A673 (cell line): ENCODE measurements at regions not wholly inside any gene's neighbourhood (a gene's known extent, or its start where the extent isn't known, plus 50 kb on each side); places are given as distances from the start of the nearest gene placed in this dataset.

Source experiments
- BruUV-seq: library from RNA; stranded (reverse); fragments of 400-500 nt; replicated peaks from 2 replicates; lab custom pipeline; 2021; lab: Mats Ljungman, UMichigan
- CTCF ChIA-PET: fragments of 300-600 bp; sonication (Branson Sonifier 250); formaldehyde crosslinking; loops from one replicate; lab custom pipeline; 2022; ENCODE audit warnings: antibody characterized with exemption; lab: Charles Lee
- POLR2A ChIA-PET: fragments of 300-600 bp; sonication (Branson Sonifier 250); formaldehyde crosslinking; loops from one replicate; lab custom pipeline; 2022; ENCODE audit warnings: antibody characterized with exemption; ENCODE audit not compliant: low non-redundant PET; lab: Charles Lee
- DNase-seq: peaks from one replicate; pipeline ENCODE4 v3.0.0-alpha.2; 2015; ENCODE audit warnings: low spot score
- H3K27ac ChIP-seq: fragments of 200-600 bp; sonication (generic); 2 replicates; pipeline ENCODE4 v1.5.1; 2016; ENCODE audit warnings: mixed run types, low read depth, mild to moderate bottlenecking, mixed read lengths, antibody characterized with exemption, low read length; ENCODE audit not compliant: poor library complexity, severe bottlenecking
- H3K27me3 ChIP-seq: fragments of 200-600 bp; sonication (generic); replicated peaks from 2 replicates; pipeline ENCODE4 v1.6.1; 2017; ENCODE audit warnings: mixed run types, low read depth, mild to moderate bottlenecking, mixed read lengths, antibody characterized with exemption, low read length; ENCODE audit not compliant: insufficient read depth, poor library complexity
- H3K36me3 ChIP-seq: fragments of 200-600 bp; sonication (generic); 2 replicates; pipeline ENCODE4 v1.6.1; 2016; ENCODE audit warnings: mixed run types, mild to moderate bottlenecking, mixed read lengths, antibody characterized with exemption, low read length; ENCODE audit not compliant: insufficient read depth, poor library complexity, severe bottlenecking
- H3K4me1 ChIP-seq: fragments of 200-600 bp; sonication (generic); 2 replicates; pipeline ENCODE4 v1.6.1; 2017; ENCODE audit warnings: mixed run types, mild to moderate bottlenecking, mixed read lengths, antibody characterized with exemption, low read length; ENCODE audit not compliant: insufficient read depth, poor library complexity, severe bottlenecking
- H3K4me3 ChIP-seq: fragments of 200-600 bp; sonication (generic); 2 replicates; pipeline ENCODE4 v1.5.1; 2016; ENCODE audit warnings: low read depth, mixed run types, mild to moderate bottlenecking, mixed read lengths, low read length; ENCODE audit not compliant: poor library complexity, severe bottlenecking
- H3K9me3 ChIP-seq: fragments of 200-600 bp; sonication (generic); 2 replicates; pipeline ENCODE4 v1.6.1; 2016; ENCODE audit warnings: mixed run types, low read depth, mild to moderate bottlenecking, mixed read lengths, antibody characterized with exemption, low read length; ENCODE audit not compliant: poor library complexity, severe bottlenecking
- CTCF ChIP-seq: fragments of 300-800, 200-600 bp; sonication (generic); conservative IDR thresholded peaks from 2 replicates; pipeline ENCODE4 v1.5.1; 2017; ENCODE audit warnings: low read depth, mild to moderate bottlenecking, antibody characterized with exemption, low read length, moderate library complexity, mixed read lengths
- EZH2 ChIP-seq: fragments of 200-600 bp; sonication (generic); IDR thresholded peaks from 2 replicates; pipeline ENCODE4 v1.6.1; 2017; ENCODE audit warnings: borderline replicate concordance, low read depth, mild to moderate bottlenecking, mixed read lengths, antibody characterized with exemption, low read length; ENCODE audit not compliant: poor library complexity, severe bottlenecking
- intact Hi-C: fragments of 100-400 bp; cut with micrococcal nuclease; formaldehyde crosslinking; loops from one replicate; pipeline ENCODE4 v1.10.0; 2022; ENCODE audit not compliant: unreplicated experiment

GRCh38 chr4:69044247-69044646 is 52.0 kb upstream of the UGT2B7 start:
- H3K27ac ChIP-seq, result no peak overlapping the region
- H3K27me3 ChIP-seq, result no peaks in the 10 kb centered on the region
- DNase-seq, result no peak
- TF ChIP-seq EZH2, result no peak
- TF ChIP-seq CTCF, result no peak
- no peaks in the 10 kb centered on the region for H3K36me3 ChIP-seq
- no peaks in the 10 kb centered on the region for H3K4me1 ChIP-seq
- H3K4me3 ChIP-seq, result no peak overlapping the region
- POLR2A ChIA-PET, result no interaction called here
- BruUV-seq, result no TSS peak
- no peaks in the 10 kb centered on the region for H3K9me3 ChIP-seq
- intact Hi-C loops, result no loop called here
- CTCF ChIA-PET, result no interaction called here
